GM06990 (cell line): ENCODE measurements at regions not wholly inside any gene's neighbourhood (a gene's known extent, or its start where the extent isn't known, plus 50 kb on each side); places are given as distances from the start of the nearest gene placed in this dataset.

Source experiments
- DNase-seq: peaks from one replicate; pipeline ENCODE4 v3.0.0-alpha.2; 2011; ENCODE audit not compliant: insufficient read length; ENCODE audit errors: extremely low read depth
- H3K27me3 ChIP-seq: replicated peaks from 2 replicates; pipeline ENCODE4 v1.6.0; 2011; ENCODE audit warnings: low read length; ENCODE audit not compliant: control insufficient read depth, insufficient read depth
- H3K36me3 ChIP-seq: 2 replicates; pipeline ENCODE4 v1.5.1; 2011; ENCODE audit warnings: low read length; ENCODE audit not compliant: control insufficient read depth, insufficient read depth
- H3K4me3 ChIP-seq: replicated peaks from 2 replicates; pipeline ENCODE4 v1.5.1; 2011; ENCODE audit warnings: low read depth, mild to moderate bottlenecking, control low read depth, low read length
- CTCF ChIP-seq: IDR thresholded peaks from 2 replicates; pipeline ENCODE4 v1.5.1; 2011; ENCODE audit warnings: low read length, control low read depth, mild to moderate bottlenecking, inconsistent platforms; ENCODE audit not compliant: insufficient read depth, poor library complexity, severe bottlenecking

GRCh38 chr7:52525772-52526341 is 509.6 kb upstream of the POM121L12 start:
- no peak for TF ChIP-seq CTCF
- Histone ChIP-seq H3K36me3 (no peaks in the 10 kb centered on the region), H3K4me3 (no peak overlapping the region), H3K27me3 (no peaks in the 10 kb centered on the region)
- DNase-seq, result no peak

- Histone ChIP-seq H3K27me3 (no peaks in the 10 kb centered on the region), H3K36me3 (no peaks in the 10 kb centered on the region), H3K4me3 (no peak overlapping the region)
- DNase-seq, result no peak
- TF ChIP-seq CTCF, result no peak
These were observed 516.6 kb upstream of the POM121L12 start for GRCh38 chr7:52518869-52519268.

- Histone ChIP-seq H3K27me3 (no peaks in the 10 kb centered on the region), H3K4me3 (no peak overlapping the region), H3K36me3 (no peaks in the 10 kb centered on the region)
- TF ChIP-seq CTCF, result no peak
- DNase-seq, result no peak
These were observed 522.8 kb upstream of the POM121L12 start for GRCh38 chr7:52512656-52513055.

GRCh38 chr7:52507546-52508255 is 527.7 kb upstream of the POM121L12 start:
- TF ChIP-seq CTCF, result no peak
- Histone ChIP-seq H3K4me3 (no peak overlapping the region), H3K27me3 (no peaks in the 10 kb centered on the region), H3K36me3 (no peaks in the 10 kb centered on the region)
- no peak for DNase-seq

- no peak for TF ChIP-seq CTCF
- no peak for DNase-seq
- H3K4me3 ChIP-seq, result no peak overlapping the region
- H3K27me3 ChIP-seq, result no peaks in the 10 kb centered on the region
- no peaks in the 10 kb centered on the region for H3K36me3 ChIP-seq
These were observed 529.1 kb upstream of the POM121L12 start for GRCh38 chr7:52506325-52506724.
